GM18505 (cell line): ENCODE measurements at regions not wholly inside any gene's neighbourhood (a gene's known extent, or its start where the extent isn't known, plus 50 kb on each side); places are given as distances from the start of the nearest gene placed in this dataset.

Source experiments
- ATAC-seq: cut with Tn5 transposase; IDR thresholded peaks from one replicate; pipeline ENCODE4 v1.9.1; 2021; ENCODE audit not compliant: unreplicated experiment
- POLR2A ChIP-seq: IDR thresholded peaks from 4 replicates; pipeline ENCODE4 v1.6.1; 2011; ENCODE audit warnings: borderline replicate concordance; ENCODE audit not compliant: insufficient read depth, insufficient read length; ENCODE audit errors: extremely low read depth

DNA sequence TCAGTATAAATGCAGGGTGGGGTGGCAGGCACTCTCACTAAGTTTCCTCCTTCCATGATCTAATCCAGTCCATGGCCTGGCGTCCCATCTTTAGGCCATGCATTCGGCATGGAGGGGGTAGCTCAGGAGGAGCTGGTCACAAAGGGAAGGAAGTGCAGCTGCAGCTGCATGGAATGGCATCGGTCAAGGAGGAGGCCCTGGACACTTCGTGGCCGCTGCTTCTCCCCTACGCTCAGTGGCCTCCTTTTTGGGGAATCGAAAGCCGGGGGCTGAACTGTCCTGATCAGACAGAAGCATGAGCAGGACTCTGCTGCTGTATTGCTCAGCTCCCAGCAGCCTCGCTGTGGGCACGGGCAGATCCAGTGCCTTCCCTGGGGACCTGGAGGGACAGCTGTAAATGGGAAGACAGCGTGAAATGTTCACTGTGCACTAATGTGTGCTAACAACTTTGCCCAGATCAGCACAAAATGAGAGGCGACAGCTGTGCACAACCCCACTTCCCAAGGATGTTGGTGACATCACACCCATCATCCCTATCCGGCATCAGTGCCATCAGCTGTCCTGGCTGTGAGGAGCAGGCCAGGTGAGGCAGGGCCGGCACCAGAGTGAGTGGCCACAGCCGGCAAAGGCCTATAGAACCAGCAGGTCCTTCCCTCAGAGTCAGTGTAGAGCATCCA is 520.1 kb upstream of the RAB6C start:
- no peak for TF ChIP-seq POLR2A
- no peak for ATAC-seq

DNA sequence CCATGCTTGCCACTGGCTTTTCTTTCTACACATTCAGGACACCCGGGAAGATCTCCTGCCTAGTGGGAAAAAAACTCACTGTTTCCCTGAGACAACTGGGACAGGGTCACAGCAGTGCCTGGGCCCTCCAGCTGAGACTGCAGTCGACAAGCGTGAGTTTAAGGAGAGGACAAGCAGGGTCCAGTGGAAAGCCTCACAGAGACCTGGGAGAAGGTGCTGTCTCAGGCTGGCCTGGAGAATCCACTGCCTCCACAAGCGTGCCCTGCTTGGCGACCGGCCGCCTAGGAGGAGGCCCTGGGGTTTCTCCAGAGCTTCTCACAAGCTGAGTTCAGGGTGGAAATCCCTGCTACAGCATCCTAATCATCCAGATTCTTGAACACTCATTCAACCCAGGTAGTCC is 519.6 kb upstream of the RAB6C start:
- no peak for ATAC-seq

DNA sequence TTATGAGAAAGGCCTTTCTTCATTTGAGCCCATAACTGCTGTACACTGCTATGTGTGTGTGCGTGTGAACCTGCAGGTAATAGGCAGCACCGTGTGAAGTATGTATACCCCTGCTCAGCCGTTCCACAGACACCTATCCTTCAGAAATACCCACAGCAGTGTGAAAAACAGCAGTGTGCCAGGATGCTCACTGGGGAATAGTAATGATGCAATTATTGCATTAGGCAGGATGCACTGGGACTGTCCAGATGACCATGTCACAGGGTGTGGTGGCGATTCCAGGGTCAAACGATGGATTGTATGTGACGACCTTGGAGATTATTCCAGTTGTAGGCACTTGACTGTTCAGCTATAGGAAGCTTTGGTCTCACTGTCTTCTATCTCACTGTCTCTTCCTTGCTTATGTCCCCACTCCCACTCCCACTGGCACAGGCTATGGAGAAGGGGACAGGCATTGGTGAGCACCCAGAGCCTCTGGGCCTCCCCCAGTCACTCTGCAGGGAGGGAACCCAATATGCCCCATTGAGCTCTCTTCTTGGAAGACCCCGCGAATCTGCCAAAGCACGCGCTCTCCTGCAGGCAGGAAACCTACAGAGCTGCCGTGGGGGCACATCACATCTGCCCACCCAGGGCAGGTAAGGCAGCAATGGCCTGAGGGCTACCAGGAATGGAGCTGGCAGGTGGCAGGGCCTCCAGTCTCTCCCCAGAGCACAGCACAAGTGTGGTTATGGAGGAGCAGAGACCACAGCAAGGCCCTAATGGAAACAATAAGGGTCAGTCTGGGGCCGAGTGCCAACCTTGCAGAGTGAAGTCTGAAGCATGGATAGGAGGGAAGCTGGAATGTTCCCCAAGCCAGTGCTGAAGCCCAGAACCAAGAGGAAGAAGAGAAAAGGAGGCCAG is 518.9 kb upstream of the RAB6C start:
- no peak for ATAC-seq
- TF ChIP-seq POLR2A: no peak

More for the DNA sequence above, 519.6 kb upstream of the RAB6C start:
- TF ChIP-seq POLR2A: no peak

GRCh38 chr2:129462349-129462748 is 517.1 kb upstream of the RAB6C start:
- ATAC-seq: no peak
- no peak for TF ChIP-seq POLR2A

DNA sequence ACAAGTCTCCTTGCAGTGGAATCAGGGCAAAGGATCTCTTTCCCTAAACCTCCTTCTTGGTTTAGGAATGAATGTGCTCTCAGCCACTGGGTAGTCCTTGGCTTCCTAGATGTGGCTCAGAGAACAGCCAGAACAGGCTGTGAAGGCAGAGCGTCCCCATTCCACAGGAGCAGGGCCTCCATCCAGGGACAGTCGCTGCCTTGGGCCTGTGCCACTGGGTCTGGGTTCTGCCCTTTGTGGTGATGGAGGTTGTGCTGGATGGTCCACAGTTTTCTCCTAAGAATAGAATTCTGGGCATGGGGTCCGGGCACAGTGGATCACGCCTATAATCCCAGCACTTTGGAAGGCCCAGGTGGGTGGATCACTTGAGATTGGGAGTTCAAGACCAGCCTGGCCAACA is 516.5 kb upstream of the RAB6C start:
- no peak for ATAC-seq

DNA sequence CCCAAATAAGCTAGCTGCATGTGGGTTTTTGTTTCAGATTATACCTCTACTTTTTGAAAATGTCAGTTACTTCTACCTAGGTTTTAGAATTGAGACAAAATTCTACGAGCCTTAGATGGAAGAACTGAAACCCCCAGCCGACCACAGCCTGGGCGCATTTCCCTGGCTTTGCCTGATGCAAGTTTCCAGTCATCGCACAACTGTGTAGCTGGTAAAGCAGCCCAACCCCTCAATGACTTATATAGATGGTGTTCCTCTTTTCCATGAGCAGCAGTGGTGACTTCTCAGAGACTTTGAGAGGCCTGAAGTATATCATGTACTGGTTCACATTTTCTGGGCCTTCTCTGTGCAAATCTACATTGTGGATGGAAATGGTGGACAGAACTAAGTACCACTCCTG is 515.4 kb upstream of the RAB6C start:
- no peak for TF ChIP-seq POLR2A
- no peak for ATAC-seq

More for the DNA sequence above, 516.5 kb upstream of the RAB6C start:
- TF ChIP-seq POLR2A: no peak

- TF ChIP-seq POLR2A: no peak
- no peak for ATAC-seq
Measured at GRCh38 chr2:129464631-129465030, 514.8 kb upstream of the RAB6C start.

DNA sequence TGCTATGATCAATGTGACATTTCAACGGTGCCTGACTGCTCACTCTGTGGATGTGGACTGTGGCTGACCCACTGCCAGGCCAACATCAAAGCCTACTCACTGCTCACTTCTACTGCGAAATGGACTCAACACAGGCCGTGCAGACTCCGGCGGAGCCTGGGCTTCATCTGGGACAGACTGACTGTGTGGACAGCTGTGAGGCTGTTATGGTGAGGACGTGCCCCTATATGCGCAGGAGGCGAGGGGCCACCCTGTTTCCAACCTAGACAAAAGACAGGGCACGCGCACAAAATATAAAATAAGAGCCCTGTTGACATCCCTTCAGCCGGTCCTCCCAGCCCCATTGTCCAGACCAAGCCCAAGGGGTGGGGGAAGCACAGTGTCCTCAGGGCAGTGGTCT is 514.4 kb upstream of the RAB6C start:
- ATAC-seq: no peak

GRCh38 chr2:129466389-129466788 is 513.1 kb upstream of the RAB6C start:
- TF ChIP-seq POLR2A: no peak
- ATAC-seq: no peak

More for the DNA sequence above, 514.4 kb upstream of the RAB6C start:
- no peak for TF ChIP-seq POLR2A

DNA sequence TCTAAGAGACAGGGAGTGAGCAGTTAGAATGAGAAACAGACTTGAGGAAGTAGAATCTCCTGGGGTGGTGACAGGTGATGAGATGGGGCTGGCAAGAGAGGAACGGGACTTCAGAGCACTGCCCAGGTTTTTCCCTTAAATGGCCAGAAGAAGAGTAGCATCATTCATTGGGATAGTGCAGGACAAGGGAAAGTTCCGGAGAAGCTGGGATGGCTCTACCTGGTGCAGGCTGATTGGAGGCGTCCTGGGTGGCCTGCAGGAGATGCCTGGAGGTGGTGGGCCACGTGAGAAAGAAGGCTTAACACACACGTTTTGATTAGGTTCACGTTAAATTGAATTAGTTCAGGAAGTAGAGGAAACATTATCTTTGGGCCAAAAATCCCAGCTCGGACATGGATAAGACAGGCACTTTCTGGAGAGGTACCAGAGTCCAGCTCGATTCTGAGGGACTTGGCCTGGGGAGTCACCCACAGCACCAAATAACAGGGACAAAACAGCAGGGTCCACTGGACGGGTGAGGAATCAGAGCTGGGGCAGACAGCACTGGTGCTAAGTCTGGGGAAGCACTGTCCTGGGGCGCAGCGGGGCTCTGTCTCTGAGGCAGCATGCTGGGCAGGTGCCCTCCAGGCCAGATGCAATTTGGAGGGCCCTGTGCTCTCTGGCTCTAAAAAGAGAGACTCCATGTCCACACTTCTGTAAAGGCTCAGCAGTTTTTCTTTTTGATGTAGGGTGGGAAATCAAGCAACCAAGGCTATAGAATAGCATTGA is 512.3 kb upstream of the RAB6C start:
- no peak for ATAC-seq
- TF ChIP-seq POLR2A: no peak

DNA sequence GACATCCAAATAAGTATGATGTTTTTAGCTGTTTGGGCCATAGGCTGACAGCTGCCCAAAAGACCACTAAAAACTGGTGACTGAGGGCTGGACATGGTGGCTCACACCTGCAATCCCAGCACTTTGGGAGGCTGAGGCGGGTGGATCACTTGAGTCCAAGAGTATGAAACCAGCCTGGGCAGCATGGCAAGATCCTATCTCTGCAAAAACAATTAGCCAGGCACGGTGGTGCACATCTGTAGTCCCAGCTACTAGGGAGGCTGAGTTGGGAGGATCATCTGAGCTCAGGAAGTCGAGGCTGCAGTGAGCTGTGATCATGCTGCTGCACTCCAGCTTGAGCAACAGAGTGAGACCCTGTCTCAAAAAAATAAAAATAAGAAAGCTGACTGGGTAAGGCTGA is 511.5 kb upstream of the RAB6C start:
- no peak for ATAC-seq
- no peak for TF ChIP-seq POLR2A

- TF ChIP-seq POLR2A: no peak
- ATAC-seq: no peak
Measured at GRCh38 chr2:129468879-129469278, 510.6 kb upstream of the RAB6C start.

DNA sequence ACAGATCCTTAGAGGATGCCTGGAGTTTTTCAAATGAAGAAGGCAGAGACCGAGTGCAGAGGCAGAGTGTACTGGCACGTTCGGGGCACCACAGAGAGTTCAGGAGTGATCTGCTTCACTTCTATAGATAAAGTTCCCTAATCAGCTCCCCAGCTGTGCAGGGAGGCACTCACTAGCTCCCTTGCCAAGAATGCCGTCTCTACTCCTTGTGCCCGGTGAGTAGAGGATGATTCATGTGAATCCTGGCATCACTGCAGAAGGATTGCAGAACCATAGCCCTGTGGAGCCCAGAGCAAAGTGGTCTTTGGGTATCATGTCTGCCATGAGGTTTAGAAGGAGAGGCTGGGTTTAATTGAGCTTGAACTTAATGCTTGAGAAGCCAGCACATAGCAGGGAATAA is 510.1 kb upstream of the RAB6C start:
- ATAC-seq: no peak
- TF ChIP-seq POLR2A: no peak
